ENCODE measurements at regions not wholly inside any gene's neighbourhood (a gene's known extent, or its start where the extent isn't known, plus 50 kb on each side); places are given as distances from the start of the nearest gene placed in this dataset.
A peak's percentile ranks its signal among the peaks of the same experiment; 100 is the strongest.

DNA sequence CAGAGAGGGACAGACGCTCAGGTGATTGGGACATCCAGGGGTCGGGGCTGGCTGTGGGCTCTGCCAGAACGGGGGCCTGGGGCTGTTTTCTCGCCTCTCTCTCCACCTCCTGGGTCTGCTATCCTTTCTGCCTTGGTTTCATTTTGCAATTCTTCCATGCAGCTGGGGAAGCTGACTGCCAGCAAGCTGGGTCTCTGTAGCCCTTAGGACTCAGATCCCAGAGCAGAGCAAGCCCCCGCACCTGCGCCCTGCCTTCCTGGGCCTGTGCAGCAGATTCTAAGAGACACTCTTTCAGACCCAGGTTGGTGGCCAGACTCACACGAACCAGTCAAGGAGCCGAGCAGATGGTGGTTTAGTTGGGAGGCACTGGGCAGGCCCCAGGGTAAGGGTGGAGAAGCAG lies 59.1 kb upstream of the GRPEL1 start:
- DNase-seq: peak; percentile 66
- WGBS (ENCODE audit: insufficient coverage): 24% methylated on average over 6 of the region's 8 CpGs
- no peaks in the 10 kb centered on the region for H3K9me3 ChIP-seq (replicated peaks; ENCODE audit: control insufficient read depth, low read depth, low read length)
- H3K36me3 ChIP-seq (ENCODE audit: control insufficient read depth, insufficient read depth, low read length): no peaks in the 10 kb centered on the region
- peaks cover 65% of the 10 kb centered on the region for H3K4me1 ChIP-seq (ENCODE audit: control insufficient read depth, insufficient read depth, low read length)
- peak overlapping the region; percentile 47 for H3K27ac ChIP-seq (ENCODE audit: low read length)
- no peak overlapping the region for H3K4me3 ChIP-seq (ENCODE audit: low read length)
- H3K27me3 ChIP-seq (ENCODE audit: control insufficient read depth, insufficient read depth, low read length): no peaks in the 10 kb centered on the region

DNA sequence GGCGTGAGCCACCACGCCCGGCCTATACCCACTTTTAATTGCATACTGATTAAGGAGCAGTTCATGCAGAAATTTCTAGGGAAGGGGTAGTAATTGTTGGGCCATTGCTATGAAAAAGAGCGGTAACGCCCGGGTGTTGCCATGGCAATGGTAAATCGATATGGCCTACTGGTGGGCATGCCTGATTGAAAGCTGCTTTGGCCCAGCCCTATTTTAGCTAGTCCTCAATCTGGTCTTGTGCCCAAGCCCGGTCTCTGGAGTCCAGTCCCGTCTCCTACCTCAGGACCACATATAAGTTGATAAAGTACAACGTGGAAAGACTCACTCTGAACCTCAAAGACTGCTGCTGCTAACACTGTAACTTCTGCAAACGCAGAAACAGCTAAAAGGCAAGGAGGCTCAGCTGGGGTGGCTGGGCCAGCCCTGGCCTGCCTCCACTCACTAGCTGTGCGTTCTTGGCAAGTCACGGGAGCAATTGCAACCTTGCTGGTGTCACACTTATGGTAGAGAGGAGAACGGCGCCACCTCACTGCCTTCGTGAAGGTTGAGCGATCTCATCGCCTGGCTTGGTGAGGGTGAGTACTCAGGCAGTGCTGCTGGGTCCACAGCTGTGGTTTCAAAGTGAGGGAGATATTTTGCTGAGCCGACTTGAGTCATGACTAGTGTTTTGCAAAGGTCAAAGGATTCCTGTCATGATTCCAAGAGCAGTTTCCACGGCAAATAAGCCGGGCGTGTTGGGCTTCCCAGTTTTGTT lies 57.0 kb upstream of the GRPEL1 start:
- H3K4me1 ChIP-seq (ENCODE audit: control insufficient read depth, insufficient read depth, low read length): peaks cover 59% of the 10 kb centered on the region
- WGBS (ENCODE audit: insufficient coverage): 38% methylated on average over 15 of the region's 22 CpGs
- H3K27me3 ChIP-seq (ENCODE audit: control insufficient read depth, insufficient read depth, low read length): no peaks in the 10 kb centered on the region
- no peak overlapping the region for H3K4me3 ChIP-seq (ENCODE audit: low read length)
- H3K36me3 ChIP-seq (ENCODE audit: control insufficient read depth, insufficient read depth, low read length): no peaks in the 10 kb centered on the region
- peak overlapping the region; percentile 4 for H3K27ac ChIP-seq (ENCODE audit: low read length)
- peak; percentile 90 for DNase-seq
- no peaks in the 10 kb centered on the region for H3K9me3 ChIP-seq (replicated peaks; ENCODE audit: control insufficient read depth, low read depth, low read length)

DNA sequence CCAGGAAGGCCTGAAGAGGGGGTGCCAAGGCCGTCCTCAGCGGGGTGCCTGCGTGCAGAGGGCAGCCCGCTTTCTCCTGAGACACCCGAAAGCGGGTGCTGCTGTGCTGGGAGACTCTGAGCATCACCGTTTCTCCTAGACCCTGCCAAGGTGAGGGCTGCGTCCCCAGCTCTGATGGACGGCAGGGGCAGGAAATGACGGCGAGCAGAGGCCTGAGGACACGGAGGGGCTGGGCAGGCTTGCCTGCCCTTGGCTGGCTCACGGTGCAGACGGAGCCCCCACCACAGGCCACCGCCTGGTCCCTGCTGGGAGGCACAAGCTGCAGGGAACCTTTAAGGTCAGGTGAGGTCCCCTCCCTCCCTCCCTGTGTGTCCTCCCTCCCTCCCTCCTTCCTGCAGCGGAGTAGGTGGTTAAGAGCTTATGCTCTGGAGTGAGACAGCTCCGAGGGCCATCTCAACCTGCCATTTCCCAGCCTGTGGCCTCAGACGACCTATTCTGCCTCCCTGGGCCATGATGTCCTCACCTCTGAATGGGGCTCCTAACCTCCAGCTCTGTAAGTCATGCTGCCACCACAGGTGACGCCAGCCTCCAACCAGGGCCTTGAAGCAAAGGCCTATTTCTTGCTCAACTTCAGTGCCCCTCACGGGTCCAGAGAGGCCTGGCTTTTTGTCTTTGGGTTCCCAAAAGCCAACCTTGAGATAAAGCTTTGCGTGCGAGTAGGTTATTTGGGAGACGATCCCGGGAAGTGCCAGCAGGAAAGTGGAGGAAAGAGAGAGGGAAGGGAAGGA lies 54.2 kb upstream of the GRPEL1 start:
- no peak for DNase-seq
- 72% methylated on average over 23 of the region's 24 CpGs for WGBS (ENCODE audit: insufficient coverage)
- Histone ChIP-seq H3K27me3 (ENCODE audit: control insufficient read depth, insufficient read depth, low read length) (no peaks in the 10 kb centered on the region), H3K27ac (ENCODE audit: low read length) (no peak overlapping the region), H3K4me1 (ENCODE audit: control insufficient read depth, insufficient read depth, low read length) (peaks cover 38% of the 10 kb centered on the region), H3K9me3 (replicated peaks; ENCODE audit: control insufficient read depth, low read depth, low read length) (no peaks in the 10 kb centered on the region), H3K4me3 (ENCODE audit: low read length) (no peak overlapping the region), H3K36me3 (ENCODE audit: control insufficient read depth, insufficient read depth, low read length) (no peaks in the 10 kb centered on the region)

DNA sequence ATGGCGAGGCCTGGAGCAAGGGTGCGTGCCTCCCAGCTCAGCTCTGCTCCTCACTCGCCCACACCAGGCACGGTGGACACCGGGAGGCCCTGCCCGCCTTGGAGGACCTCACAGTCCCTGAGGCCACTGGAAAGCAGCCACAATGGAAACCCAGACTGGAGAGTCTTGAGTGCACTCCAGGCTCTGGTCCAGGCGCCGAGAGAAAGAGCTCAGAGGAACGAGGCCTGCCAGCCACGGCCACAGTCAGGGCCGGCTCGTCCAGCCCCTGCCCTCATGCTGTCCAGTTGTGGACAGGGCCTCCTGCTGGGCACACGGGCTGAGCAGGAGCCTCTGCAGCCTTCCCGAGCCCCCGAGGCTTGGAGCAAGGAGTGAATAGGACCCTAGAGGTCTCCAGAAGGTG lies 53.3 kb upstream of the GRPEL1 start:
- Histone ChIP-seq H3K27ac (ENCODE audit: low read length) (no peak overlapping the region), H3K9me3 (replicated peaks; ENCODE audit: control insufficient read depth, low read depth, low read length) (no peaks in the 10 kb centered on the region), H3K36me3 (ENCODE audit: control insufficient read depth, insufficient read depth, low read length) (no peaks in the 10 kb centered on the region), H3K4me1 (ENCODE audit: control insufficient read depth, insufficient read depth, low read length) (peaks cover 29% of the 10 kb centered on the region), H3K27me3 (ENCODE audit: control insufficient read depth, insufficient read depth, low read length) (peaks cover 1% of the 10 kb centered on the region), H3K4me3 (ENCODE audit: low read length) (no peak overlapping the region)
- WGBS (ENCODE audit: insufficient coverage): 44% methylated on average over 11 of the region's 15 CpGs
- peak; percentile 54 for DNase-seq

DNA sequence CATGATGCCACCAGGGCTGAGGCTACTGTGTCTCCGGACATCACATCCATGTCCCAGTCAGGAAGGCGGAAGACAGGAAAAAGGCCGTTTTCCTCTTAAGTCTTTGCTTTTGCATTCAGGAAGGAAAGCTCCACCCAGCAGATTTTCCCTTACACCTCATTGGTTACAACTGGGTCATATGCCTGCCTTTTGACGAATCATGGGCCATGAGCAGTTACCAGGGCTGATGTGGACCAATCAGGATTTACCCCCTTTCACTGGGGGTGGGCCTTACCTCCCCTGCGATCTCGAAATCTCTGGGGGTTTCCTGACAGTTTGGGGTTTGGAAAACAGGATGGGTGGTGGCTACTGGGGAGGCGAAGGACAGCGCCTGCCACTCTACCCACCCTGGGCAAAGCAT lies 52.5 kb upstream of the GRPEL1 start:
- H3K4me3 ChIP-seq (ENCODE audit: low read length): no peak overlapping the region
- peaks cover 22% of the 10 kb centered on the region for H3K4me1 ChIP-seq (ENCODE audit: control insufficient read depth, insufficient read depth, low read length)
- no peak overlapping the region for H3K27ac ChIP-seq (ENCODE audit: low read length)
- H3K27me3 ChIP-seq (ENCODE audit: control insufficient read depth, insufficient read depth, low read length): peaks cover 3% of the 10 kb centered on the region
- H3K36me3 ChIP-seq (ENCODE audit: control insufficient read depth, insufficient read depth, low read length): no peaks in the 10 kb centered on the region
- WGBS (ENCODE audit: insufficient coverage): 67% methylated on average over 2 of the region's 8 CpGs
- no peaks in the 10 kb centered on the region for H3K9me3 ChIP-seq (replicated peaks; ENCODE audit: control insufficient read depth, low read depth, low read length)
- no peak for DNase-seq

DNA sequence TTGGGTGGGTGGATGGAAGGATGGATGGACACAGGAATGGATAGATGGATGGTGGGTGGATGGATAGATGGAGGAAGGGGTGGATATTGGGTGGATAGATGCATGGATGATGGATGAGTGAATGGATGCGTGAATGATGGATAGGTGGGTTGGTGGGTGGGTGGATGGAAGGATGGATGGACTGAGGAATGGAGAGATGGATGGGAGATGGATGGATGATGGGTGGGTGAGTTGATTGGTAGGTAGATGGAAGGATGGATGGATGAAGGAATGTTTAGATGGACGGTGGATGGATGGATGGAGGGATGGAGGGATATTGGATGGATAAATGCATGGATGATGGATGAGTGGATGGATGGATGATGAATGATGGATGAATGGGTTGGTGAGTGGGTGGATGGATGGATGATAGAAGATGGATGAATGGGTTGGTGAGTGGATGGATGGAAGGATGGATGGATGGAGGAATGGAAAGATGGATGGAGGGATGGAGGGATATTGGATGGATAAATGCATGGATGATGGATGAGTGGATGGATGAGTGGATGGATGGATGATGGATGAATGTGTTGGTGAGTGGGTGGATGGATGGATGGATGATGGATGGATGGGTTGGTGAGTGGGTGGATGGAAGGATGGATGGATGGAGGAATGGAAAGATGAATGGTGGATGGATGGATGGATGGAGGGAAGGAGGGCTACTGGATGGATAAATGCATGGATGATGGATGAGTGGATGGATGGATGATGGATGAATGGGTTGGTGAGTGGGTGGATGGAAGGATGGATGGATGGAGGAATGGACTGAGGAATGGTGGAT lies 50.4 kb upstream of the GRPEL1 start:
- no peak for DNase-seq
- Histone ChIP-seq H3K36me3 (ENCODE audit: control insufficient read depth, insufficient read depth, low read length) (no peaks in the 10 kb centered on the region), H3K27ac (ENCODE audit: low read length) (no peak overlapping the region), H3K27me3 (ENCODE audit: control insufficient read depth, insufficient read depth, low read length) (peaks cover 3% of the 10 kb centered on the region), H3K4me3 (ENCODE audit: low read length) (no peak overlapping the region), H3K9me3 (replicated peaks; ENCODE audit: control insufficient read depth, low read depth, low read length) (no peaks in the 10 kb centered on the region), H3K4me1 (ENCODE audit: control insufficient read depth, insufficient read depth, low read length) (peaks cover 4% of the 10 kb centered on the region)
- 98% methylated on average over 2 of the region's 2 CpGs for WGBS (ENCODE audit: insufficient coverage)
